Skin epidermis (tissue), 12 donors: ENCODE measurements at regions not wholly inside any gene's neighbourhood (a gene's known extent, or its start where the extent isn't known, plus 50 kb on each side); places are given as distances from the start of the nearest gene placed in this dataset.
"Not testable (repeated sequence)": the region's sequence is repeated elsewhere in the genome, so short reads cannot be mapped to it uniquely, and the experiment has no call there.

Source experiments
- H3K27ac ChIP-seq, 21 experiments: fragments of 200-600 bp; sonication (generic) in 11 of 21; one replicate each; pipeline ENCODE4 v1.5.0; 2020; ENCODE audit warnings: mild to moderate bottlenecking in 3 of 21, inconsistent platforms in 2 of 21, moderate library complexity in 2 of 21
- H3K4me3 ChIP-seq, 7 experiments: fragments of 200-600 bp; sonication (generic) in 2 of 7; one replicate each; pipeline ENCODE4 v1.5.0; 2020; ENCODE audit warnings: inconsistent platforms in 2 of 7, mild to moderate bottlenecking in 2 of 7, moderate library complexity in 1 of 7

GRCh38 chr21:19992540-19992939, 1005.7 kb upstream of the NCAM2 start:
- Histone ChIP-seq H3K4me3 (no peak overlapping the region), H3K27ac (no peak overlapping the region)

GRCh38 chr21:19993268-19993667, 1004.9 kb upstream of the NCAM2 start:
- no peak overlapping the region for H3K4me3 ChIP-seq
- H3K27ac ChIP-seq = no peak overlapping the region

DNA sequence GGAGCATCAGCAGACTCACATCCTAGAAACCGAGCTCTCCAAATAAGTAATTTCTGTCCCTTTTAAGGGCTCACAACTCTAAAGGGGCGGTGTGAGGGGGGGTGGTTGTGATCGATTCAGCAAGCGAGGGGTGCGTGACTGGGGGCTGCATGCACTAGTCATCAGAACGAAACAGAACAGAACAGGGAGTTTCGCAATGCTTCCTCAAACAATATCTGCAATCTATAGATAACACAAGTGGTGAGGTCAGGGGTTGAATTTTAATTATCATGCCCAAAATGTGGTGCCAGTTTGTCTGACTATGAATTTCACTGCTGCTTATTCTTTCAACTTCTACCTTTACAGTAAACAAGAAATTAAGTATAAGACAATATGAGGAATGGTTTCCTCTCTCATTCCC, 1003.0 kb upstream of the NCAM2 start:
- no peak overlapping the region for H3K4me3 ChIP-seq
- no peak overlapping the region for H3K27ac ChIP-seq

DNA sequence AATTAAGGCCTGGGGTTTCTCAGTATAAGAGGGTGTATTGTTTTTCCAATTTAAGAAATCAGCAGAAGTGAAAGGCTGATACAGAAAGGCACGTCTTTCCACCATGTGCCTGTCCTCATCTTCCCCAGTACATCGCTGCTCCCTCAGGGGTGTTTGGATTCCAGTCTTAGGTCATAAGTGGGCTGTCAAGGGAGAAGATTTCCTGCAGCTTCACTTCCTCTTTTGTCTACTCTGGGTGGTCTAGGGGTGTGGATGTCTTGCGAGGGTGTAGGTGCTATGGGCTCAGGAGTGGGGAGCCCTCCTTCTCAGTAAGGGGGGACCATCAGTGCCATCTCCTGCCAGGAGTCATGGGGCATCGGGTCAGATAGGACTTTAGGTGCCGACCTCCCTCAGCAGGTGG, 999.8 kb upstream of the NCAM2 start:
- Histone ChIP-seq H3K27ac (no peak overlapping the region), H3K4me3 (no peak overlapping the region)

DNA sequence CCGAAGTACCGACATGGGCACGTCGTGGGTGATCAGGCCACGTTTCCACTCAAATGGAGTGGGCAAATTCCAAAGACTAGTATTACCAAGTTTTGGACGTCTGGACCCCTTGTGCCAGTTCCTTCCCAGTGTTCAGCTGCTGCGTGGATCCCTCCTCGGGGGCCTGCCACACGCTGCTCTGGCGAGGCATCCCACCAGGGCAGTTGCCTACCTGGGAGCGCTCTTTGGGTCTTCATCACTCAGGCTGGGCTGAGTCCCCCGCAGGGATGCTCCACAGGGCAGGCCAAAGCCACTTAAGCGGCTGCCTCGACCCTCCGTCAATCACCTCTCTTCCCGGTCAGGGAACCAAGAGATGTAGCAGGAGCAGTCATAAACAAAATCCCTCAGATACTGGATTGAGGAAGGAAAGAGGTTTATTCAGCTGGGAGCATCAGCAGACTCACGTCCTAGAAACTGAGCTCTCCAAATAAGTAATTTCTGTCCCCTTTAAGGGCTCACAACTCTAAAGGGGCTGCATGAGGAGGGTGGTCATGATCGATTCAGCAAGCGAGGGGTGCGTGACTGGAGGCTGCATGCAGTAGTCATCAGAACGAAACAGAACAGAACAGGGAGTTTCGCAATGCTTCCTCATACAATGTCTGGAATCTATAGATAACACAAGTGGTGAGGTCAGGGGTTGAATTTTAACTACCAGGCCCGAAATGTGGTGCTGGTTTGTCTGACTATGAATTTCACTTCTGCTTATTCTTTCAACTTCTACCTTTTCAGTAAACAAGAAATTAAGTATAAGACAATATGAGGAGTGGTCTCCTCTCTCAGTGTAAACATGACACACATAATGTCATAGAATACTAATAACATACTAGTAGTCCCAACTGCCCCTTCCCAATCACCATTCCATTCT, 998.6 kb upstream of the NCAM2 start:
- Histone ChIP-seq H3K4me3 (no peak overlapping the region), H3K27ac (no peak overlapping the region)

- no peak overlapping the region for H3K4me3 ChIP-seq
- no peak overlapping the region for H3K27ac ChIP-seq
These were observed 993.8 kb upstream of the NCAM2 start for GRCh38 chr21:20004367-20004766.

DNA sequence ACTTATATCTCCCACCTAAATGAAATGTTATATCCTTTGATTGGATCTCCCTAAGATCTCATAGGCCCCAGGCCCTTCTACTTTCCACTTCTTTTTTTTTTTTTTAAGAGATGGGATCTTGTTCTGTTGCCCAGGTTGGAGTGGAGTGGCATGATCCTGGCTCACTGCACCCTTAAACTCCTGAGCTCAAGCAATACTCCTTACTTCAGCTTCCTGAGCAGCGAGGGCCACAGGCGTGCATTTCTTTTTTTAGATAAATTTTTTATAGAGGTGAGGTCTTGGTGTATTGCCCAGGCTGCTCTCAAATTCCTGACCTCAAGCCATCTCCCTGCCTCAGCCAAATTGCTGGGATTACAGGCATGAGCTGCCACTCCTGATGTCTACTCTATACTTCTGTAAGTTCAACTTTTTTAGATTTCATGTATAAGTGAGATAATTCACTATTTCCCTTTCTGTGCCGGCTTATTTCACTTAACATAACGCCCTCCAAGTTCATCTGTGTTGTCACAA, 987.5 kb upstream of the NCAM2 start:
- H3K4me3 ChIP-seq = no peak overlapping the region
- no peak overlapping the region for H3K27ac ChIP-seq

- Histone ChIP-seq H3K27ac (no peak overlapping the region), H3K4me3 (no peak overlapping the region)
These were observed 984.4 kb upstream of the NCAM2 start for GRCh38 chr21:20013851-20014250.

GRCh38 chr21:20016435-20017005, 981.7 kb upstream of the NCAM2 start:
- H3K4me3 ChIP-seq = no peak overlapping the region

DNA sequence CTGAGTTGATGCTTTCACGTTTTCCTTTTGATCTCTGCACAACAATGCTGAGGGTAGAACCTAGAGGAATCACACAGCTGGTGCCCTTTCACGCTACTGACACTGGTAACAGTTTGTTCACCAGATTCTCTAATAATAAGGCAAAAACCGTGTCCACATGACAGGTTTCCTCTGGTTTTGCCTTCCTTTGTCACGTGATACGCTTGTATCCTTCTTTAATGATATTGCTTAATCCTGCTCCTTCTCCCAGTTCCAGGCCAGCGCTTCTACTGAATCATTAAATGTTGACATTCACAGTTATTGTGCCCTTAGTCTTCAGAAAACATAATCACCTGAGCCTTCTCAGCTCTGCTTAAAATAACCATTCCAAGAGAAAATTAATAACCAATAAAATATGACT, 978.2 kb upstream of the NCAM2 start:
- H3K4me3 ChIP-seq = no peak overlapping the region
- no peak overlapping the region for H3K27ac ChIP-seq

More at GRCh38 chr21:20016435-20017005, 981.7 kb upstream of the NCAM2 start:
- no peak overlapping the region for H3K27ac ChIP-seq

DNA sequence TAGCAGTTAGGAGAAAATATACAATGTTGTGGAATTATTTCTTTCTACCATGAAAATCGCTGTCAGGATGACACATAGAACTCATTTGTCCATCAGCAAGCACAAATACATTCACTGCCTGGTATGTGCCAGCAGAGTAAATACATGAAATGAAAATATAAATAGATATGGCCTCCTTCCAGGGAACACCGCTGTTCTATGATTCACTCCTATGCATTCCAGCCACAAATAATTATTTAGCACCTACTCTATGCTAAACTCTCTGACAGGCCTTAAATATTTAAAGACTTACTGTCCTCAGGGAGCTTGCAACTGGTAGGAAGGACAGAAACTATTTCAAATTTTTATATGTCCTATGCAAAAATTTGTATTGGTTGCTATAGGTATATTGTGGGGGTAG, 975.0 kb upstream of the NCAM2 start:
- Histone ChIP-seq H3K27ac (no peak overlapping the region), H3K4me3 (no peak overlapping the region)

GRCh38 chr21:20024741-20025140, 973.5 kb upstream of the NCAM2 start:
- no peak overlapping the region for H3K4me3 ChIP-seq
- no peak overlapping the region for H3K27ac ChIP-seq

DNA sequence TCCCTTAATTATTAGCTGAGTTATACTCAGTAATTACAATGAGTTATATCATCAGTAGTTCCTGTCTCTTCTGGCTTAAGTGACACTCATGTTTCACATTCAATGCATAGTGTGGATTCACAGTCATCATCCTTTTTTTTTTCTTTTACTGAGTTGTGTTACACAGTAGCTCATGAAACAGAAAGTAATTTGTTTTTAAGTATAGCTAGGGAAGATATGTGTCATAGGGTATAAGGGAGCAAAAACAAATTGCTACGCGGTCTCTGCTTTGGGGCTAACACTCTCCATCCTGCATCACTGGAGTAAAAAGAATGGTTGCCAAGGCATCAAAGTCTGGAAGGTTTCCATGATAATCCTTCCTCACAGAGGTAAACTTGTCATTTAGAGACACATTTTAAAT, 971.7 kb upstream of the NCAM2 start:
- Histone ChIP-seq H3K4me3 (no peak overlapping the region), H3K27ac (no peak overlapping the region)

- H3K27ac ChIP-seq = no peak overlapping the region
- no peak overlapping the region for H3K4me3 ChIP-seq
These were observed 967.8 kb upstream of the NCAM2 start for GRCh38 chr21:20030390-20030789.

GRCh38 chr21:20031807-20032206, 966.4 kb upstream of the NCAM2 start:
- Histone ChIP-seq H3K4me3 (no peak overlapping the region), H3K27ac (no peak overlapping the region)

- H3K4me3 ChIP-seq = no peak overlapping the region
These were observed 957.4 kb upstream of the NCAM2 start for GRCh38 chr21:20040768-20041167.

DNA sequence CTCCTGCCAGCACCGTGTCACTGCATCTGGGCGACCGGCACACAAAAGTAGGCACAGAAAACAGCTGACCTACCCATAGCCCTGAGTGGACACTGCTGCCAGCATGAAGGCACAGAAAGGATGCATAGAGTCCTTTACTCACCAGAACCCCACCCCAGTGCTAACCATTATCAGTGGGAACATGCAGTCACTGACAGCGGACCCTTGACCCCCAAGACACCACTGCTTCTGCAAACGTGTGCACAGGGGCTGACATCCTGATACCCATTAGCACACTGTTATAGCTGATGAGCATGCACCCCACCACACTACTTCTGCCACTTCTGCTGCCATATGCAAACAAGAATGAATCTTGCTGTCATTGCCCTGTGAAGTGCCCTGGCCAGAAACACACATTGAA, 953.0 kb upstream of the NCAM2 start:
- H3K4me3 ChIP-seq = no peak overlapping the region
- no peak overlapping the region for H3K27ac ChIP-seq

More at GRCh38 chr21:20040768-20041167, 957.4 kb upstream of the NCAM2 start:
- no peak overlapping the region for H3K27ac ChIP-seq

GRCh38 chr21:20048130-20048837, 949.9 kb upstream of the NCAM2 start:
- H3K27ac ChIP-seq, H3K4me3 ChIP-seq: not testable (repeated sequence)

GRCh38 chr21:20083336-20083735, 914.9 kb upstream of the NCAM2 start:
- no peak overlapping the region for H3K4me3 ChIP-seq

DNA sequence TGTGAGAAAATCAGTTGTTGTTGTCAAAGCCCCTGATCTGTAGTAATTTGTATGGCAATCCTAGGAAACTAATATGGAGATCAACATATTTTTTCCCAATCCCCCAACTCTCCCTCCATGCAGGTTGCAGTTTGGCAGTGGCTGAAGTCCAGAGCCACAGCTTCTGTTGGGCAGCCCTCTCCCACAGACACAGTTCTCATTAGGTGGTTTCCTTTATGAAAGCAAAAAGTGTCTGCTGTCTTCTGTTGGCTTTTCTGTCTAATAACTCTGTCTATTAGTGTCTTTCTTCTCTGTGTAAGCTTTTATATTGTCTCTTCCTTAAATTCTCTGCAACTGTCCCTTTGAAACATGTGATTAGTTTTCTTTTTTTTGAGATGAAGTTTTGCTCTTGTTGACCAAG, 914.3 kb upstream of the NCAM2 start:
- H3K4me3 ChIP-seq = no peak overlapping the region
- H3K27ac ChIP-seq = no peak overlapping the region

More at GRCh38 chr21:20083336-20083735, 914.9 kb upstream of the NCAM2 start:
- no peak overlapping the region for H3K27ac ChIP-seq

DNA sequence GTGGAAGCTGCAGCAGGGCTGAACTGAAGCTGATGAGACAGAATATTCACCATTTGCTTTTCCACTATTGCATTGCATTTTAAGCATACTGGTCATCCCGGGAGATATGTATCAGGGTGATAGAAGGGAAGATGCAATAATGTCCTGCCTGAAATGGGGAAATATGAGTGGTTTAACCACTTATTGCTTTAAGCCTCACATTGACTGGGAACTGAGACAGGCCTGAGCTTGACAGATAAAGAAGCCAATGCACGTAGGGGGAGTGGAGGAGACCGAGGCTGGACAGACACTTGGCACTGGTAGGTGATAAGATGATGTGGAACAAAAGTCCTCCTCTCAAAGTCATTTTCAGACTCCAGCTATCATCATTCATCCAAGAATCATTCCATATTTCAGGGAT, 911.7 kb upstream of the NCAM2 start:
- H3K27ac ChIP-seq = no peak overlapping the region

More for the DNA sequence above, 911.7 kb upstream of the NCAM2 start:
- no peak overlapping the region for H3K4me3 ChIP-seq
